WERI-Rb-1 (cell line): ENCODE measurements at regions not wholly inside any gene's neighbourhood (a gene's known extent, or its start where the extent isn't known, plus 50 kb on each side); places are given as distances from the start of the nearest gene placed in this dataset.

Source experiments
- DNase-seq: peaks from one replicate; pipeline ENCODE4 v3.0.0-alpha.2; 2020
- H3K27ac ChIP-seq: fragments of 250-450 bp; sonication (Bioruptor Pico); 2 replicates; pipeline ENCODE4 v1.5.1; 2020; ENCODE audit warnings: mild to moderate bottlenecking, moderate library complexity
- H3K27me3 ChIP-seq: fragments of 250-450 bp; sonication (Bioruptor Pico); 2 replicates; pipeline ENCODE4 v1.5.1; 2021; ENCODE audit warnings: mild to moderate bottlenecking, low read depth, moderate library complexity; ENCODE audit not compliant: insufficient read depth, severe bottlenecking
- H3K36me3 ChIP-seq: fragments of 250-450 bp; sonication (Bioruptor Pico); 2 replicates; pipeline ENCODE4 v1.5.1; 2020; ENCODE audit warnings: mild to moderate bottlenecking, moderate library complexity
- H3K4me3 ChIP-seq: 2 replicates; pipeline ENCODE4 v1.5.1; 2011; ENCODE audit warnings: low read depth, mild to moderate bottlenecking, control low read depth, low read length
- H3K9me3 ChIP-seq: fragments of 250-450 bp; sonication (Bioruptor Pico); 2 replicates; pipeline ENCODE4 v1.5.1; 2021; ENCODE audit warnings: mild to moderate bottlenecking, moderate library complexity; ENCODE audit not compliant: severe bottlenecking
- TF ChIP-seq, protein P1 (sequence below): IDR thresholded peaks from 2 replicates; pipeline ENCODE4 v1.5.1; 2011; ENCODE audit warnings: low read depth, mild to moderate bottlenecking, control low read depth, inconsistent platforms, low read length

GRCh38 chr2:156083763-156084493, 248.6 kb downstream of the NR4A2 start:
- TF ChIP-seq, protein P1, sequence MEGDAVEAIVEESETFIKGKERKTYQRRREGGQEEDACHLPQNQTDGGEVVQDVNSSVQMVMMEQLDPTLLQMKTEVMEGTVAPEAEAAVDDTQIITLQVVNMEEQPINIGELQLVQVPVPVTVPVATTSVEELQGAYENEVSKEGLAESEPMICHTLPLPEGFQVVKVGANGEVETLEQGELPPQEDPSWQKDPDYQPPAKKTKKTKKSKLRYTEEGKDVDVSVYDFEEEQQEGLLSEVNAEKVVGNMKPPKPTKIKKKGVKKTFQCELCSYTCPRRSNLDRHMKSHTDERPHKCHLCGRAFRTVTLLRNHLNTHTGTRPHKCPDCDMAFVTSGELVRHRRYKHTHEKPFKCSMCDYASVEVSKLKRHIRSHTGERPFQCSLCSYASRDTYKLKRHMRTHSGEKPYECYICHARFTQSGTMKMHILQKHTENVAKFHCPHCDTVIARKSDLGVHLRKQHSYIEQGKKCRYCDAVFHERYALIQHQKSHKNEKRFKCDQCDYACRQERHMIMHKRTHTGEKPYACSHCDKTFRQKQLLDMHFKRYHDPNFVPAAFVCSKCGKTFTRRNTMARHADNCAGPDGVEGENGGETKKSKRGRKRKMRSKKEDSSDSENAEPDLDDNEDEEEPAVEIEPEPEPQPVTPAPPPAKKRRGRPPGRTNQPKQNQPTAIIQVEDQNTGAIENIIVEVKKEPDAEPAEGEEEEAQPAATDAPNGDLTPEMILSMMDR: no peak
- no peaks in the 10 kb centered on the region for H3K9me3 ChIP-seq
- DNase-seq: no peak
- no peak overlapping the region for H3K4me3 ChIP-seq
- H3K27me3 ChIP-seq: no peaks in the 10 kb centered on the region
- H3K36me3 ChIP-seq: no peaks in the 10 kb centered on the region
- H3K27ac ChIP-seq: no peak overlapping the region

- Histone ChIP-seq H3K27ac (no peak overlapping the region), H3K36me3 (no peaks in the 10 kb centered on the region), H3K4me3 (no peak overlapping the region), H3K9me3 (no peaks in the 10 kb centered on the region), H3K27me3 (no peaks in the 10 kb centered on the region)
- TF ChIP-seq, protein P1: no peak
- DNase-seq: no peak
Observed at GRCh38 chr2:156079845-156080244, 252.7 kb downstream of the NR4A2 start.

- TF ChIP-seq, protein P1: no peak
- H3K27ac ChIP-seq: no peak overlapping the region
Observed at GRCh38 chr2:156077041-156077742, 255.3 kb downstream of the NR4A2 start.

GRCh38 chr2:156065912-156066311, 266.6 kb downstream of the NR4A2 start:
- TF ChIP-seq, protein P1: no peak
- no peaks in the 10 kb centered on the region for H3K27me3 ChIP-seq
- H3K27ac ChIP-seq: no peak overlapping the region
- no peak overlapping the region for H3K4me3 ChIP-seq
- no peak for DNase-seq
- H3K36me3 ChIP-seq: no peaks in the 10 kb centered on the region
- no peaks in the 10 kb centered on the region for H3K9me3 ChIP-seq

More at GRCh38 chr2:156077041-156077742, 255.3 kb downstream of the NR4A2 start:
- no peak for DNase-seq
- H3K36me3 ChIP-seq: no peaks in the 10 kb centered on the region
- H3K4me3 ChIP-seq: no peak overlapping the region
- H3K9me3 ChIP-seq: no peaks in the 10 kb centered on the region
- no peaks in the 10 kb centered on the region for H3K27me3 ChIP-seq

- no peak for DNase-seq
- TF ChIP-seq, protein P1: no peak
- H3K36me3 ChIP-seq: no peaks in the 10 kb centered on the region
- no peaks in the 10 kb centered on the region for H3K27me3 ChIP-seq
- no peak overlapping the region for H3K4me3 ChIP-seq
- no peaks in the 10 kb centered on the region for H3K9me3 ChIP-seq
- no peak overlapping the region for H3K27ac ChIP-seq
Observed at GRCh38 chr2:156064540-156064939, 268.0 kb downstream of the NR4A2 start.
